B cell (primary cell): ENCODE measurements at regions not wholly inside any gene's neighbourhood (a gene's known extent, or its start where the extent isn't known, plus 50 kb on each side); places are given as distances from the start of the nearest gene placed in this dataset.

Experiments used
- ATAC-seq: fragments of 200-7000 bp; cut with Tn5 transposase; one replicate; pipeline ENCODE4 v1.10.0; 2021; ENCODE audit warnings: low read depth, mild to moderate bottlenecking, moderate number of reproducible peaks, moderate library complexity
- CTCF ChIA-PET: fragments of 350-600 bp; sonication (Branson Sonifier 250); formaldehyde crosslinking; loops from one replicate; lab custom pipeline; 2021; ENCODE audit warnings: antibody characterized with exemption, inconsistent platforms; lab: Charles Lee
- POLR2A ChIA-PET: fragments of 350-600 bp; sonication (Branson Sonifier 250); formaldehyde crosslinking; loops from one replicate; lab custom pipeline; 2021; ENCODE audit warnings: antibody characterized with exemption; lab: Charles Lee
- DNase-seq: peaks from one replicate; pipeline ENCODE4 v3.0.0; 2013
- H2AFZ ChIP-seq: 2 replicates; pipeline ENCODE4 v1.6.1; 2012; ENCODE audit warnings: mild to moderate bottlenecking, low read depth, low read length; ENCODE audit not compliant: insufficient read depth, poor library complexity, severe bottlenecking
- H3K27ac ChIP-seq, 2 donors: 1 replicate in 1 of 2; 2 replicates in 1 of 2; pipeline ENCODE4 v1.5.1; 2012 to 2013; ENCODE audit warnings: low read length in 2 of 2, mild to moderate bottlenecking in 2 of 2, moderate library complexity in 1 of 2
- H3K27me3 ChIP-seq, 4 experiments: fragments of 200-600 bp in 1 of 4; sonication (generic) in 1 of 4; replicated peaks in 1 of 4; 1 replicate in 2 of 4; 2 replicates in 2 of 4; pipeline versions ENCODE4 v1.6.1 to v1.7.0; 2013 to 2016; ENCODE audit warnings: low read length in 3 of 4, mild to moderate bottlenecking in 2 of 4, mixed read lengths in 1 of 4, moderate library complexity in 1 of 4; ENCODE audit not compliant: insufficient read depth in 4 of 4, control insufficient read depth in 3 of 4; ENCODE audit errors: control extremely low read depth in 1 of 4
- H3K36me3 ChIP-seq, 2 experiments: replicated peaks in 1 of 2; 1 replicate in 1 of 2; 2 replicates in 1 of 2; pipeline versions ENCODE4 v1.6.1 to v1.7.1; 2013; ENCODE audit warnings: low read length in 1 of 2; ENCODE audit not compliant: insufficient read depth in 2 of 2, control insufficient read depth in 1 of 2; ENCODE audit errors: control extremely low read depth in 1 of 2, extremely low read depth in 1 of 2
- H3K4me1 ChIP-seq, 2 donors: fragments of 200-600 bp in 1 of 2; sonication (generic) in 1 of 2; 1 replicate in 1 of 2; 2 replicates in 1 of 2; pipeline versions ENCODE4 v1.5.1 to v1.6.1; 2013 to 2017; ENCODE audit warnings: low read length in 2 of 2; ENCODE audit not compliant: control insufficient read depth in 2 of 2, insufficient read depth in 2 of 2
- H3K4me2 ChIP-seq: replicated peaks from 2 replicates; pipeline ENCODE3; 2012; ENCODE audit warnings: mild to moderate bottlenecking, low read depth, low read length; ENCODE audit not compliant: poor library complexity, severe bottlenecking
- H3K4me3 ChIP-seq, 5 experiments: fragments of 200-600 bp in 1 of 5; sonication (generic) in 1 of 5; 1 replicate in 3 of 5; 2 replicates in 2 of 5; pipeline versions ENCODE4 v1.5.1 to v1.7.0; 2011 to 2016; ENCODE audit warnings: low read length in 4 of 5, mild to moderate bottlenecking in 4 of 5, low read depth in 2 of 5, control low read depth in 1 of 5, moderate library complexity in 1 of 5; ENCODE audit not compliant: insufficient read depth in 1 of 5; ENCODE audit errors: control extremely low read depth in 1 of 5, extremely low read depth in 1 of 5
- H3K79me2 ChIP-seq: fragments of 200-600 bp; sonication (generic); one replicate; pipeline ENCODE4 v1.6.0; 2016; ENCODE audit warnings: low read length; ENCODE audit not compliant: control insufficient read depth, insufficient read depth
- H3K9ac ChIP-seq: fragments of 200-600 bp; sonication (generic); 2 replicates; pipeline ENCODE4 v1.6.1; 2017; ENCODE audit warnings: mild to moderate bottlenecking, low read length, moderate library complexity
- H3K9me3 ChIP-seq, 3 donors: one replicate each; pipeline versions ENCODE4 v1.6.1 to v1.7.1; 2013; ENCODE audit warnings: low read length in 2 of 3; ENCODE audit not compliant: control insufficient read depth in 2 of 3, insufficient read depth in 1 of 3; ENCODE audit errors: control extremely low read depth in 1 of 3
- H4K20me1 ChIP-seq: 2 replicates; pipeline ENCODE4 v1.6.0; 2012; ENCODE audit warnings: mild to moderate bottlenecking, low read length; ENCODE audit not compliant: insufficient read depth, control insufficient read depth, poor library complexity, severe bottlenecking
- H3K27ac Mint-ChIP-seq: one replicate; pipeline ENCODE4 v1.8.0; 2021; ENCODE audit warnings: mixed read lengths
- H3K27me3 Mint-ChIP-seq: one replicate; pipeline ENCODE4 v1.8.0; 2021; ENCODE audit warnings: mixed read lengths
- H3K4me1 Mint-ChIP-seq: one replicate; pipeline ENCODE4 v1.8.0; 2021; ENCODE audit warnings: mixed read lengths
- H3K4me3 Mint-ChIP-seq: one replicate; pipeline ENCODE4 v1.8.0; 2021; ENCODE audit warnings: mixed read lengths
- H3K9me3 Mint-ChIP-seq: one replicate; pipeline ENCODE4 v1.8.0; 2022; ENCODE audit warnings: mixed read lengths; ENCODE audit not compliant: insufficient read depth
- EZH2 ChIP-seq: IDR thresholded peaks from 2 replicates; pipeline ENCODE4 v1.6.1; 2012; ENCODE audit warnings: borderline replicate concordance, low read depth, mild to moderate bottlenecking, moderate library complexity, low read length; ENCODE audit not compliant: insufficient read depth, poor library complexity, severe bottlenecking
- WGBS: methylation state at CpG from one replicate; pipeline ENCODE4 v1.1.5; 2013; ENCODE audit warnings: missing lambda C conversion rate; ENCODE audit not compliant: insufficient coverage; 5-methylcytosine and 5-hydroxymethylcytosine counted together
- intact Hi-C: fragments of 100-400 bp; cut with micrococcal nuclease; formaldehyde crosslinking; loops from one replicate; pipeline ENCODE4 v1.10.0; 2022
- TF ChIP-seq, protein P1 (sequence below): fragments of 200-600 bp; IDR thresholded peaks from one replicate; pipeline ENCODE4 v1.8.0; 2022; ENCODE audit warnings: antibody characterized with exemption, mild to moderate bottlenecking

DNA sequence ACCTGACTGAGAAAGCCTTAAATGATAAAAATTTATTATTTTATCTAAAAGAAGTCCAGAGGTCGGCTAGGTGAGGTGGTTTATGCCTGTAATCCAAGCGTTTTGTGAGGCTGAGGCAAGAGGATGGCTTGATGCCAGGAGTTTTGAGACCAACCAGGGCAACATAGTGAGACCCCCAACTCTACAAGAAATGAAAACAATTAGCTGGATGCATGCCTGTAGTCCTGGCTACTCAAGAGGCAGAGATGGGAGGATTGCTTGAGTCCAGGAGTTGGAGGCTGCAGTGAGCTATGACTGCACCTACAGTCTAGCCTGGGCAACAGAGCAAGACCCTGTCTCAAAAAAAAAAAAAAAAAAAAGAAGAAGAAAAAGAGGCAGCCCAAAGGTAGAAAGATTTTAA lies 179.9 kb upstream of the KIF2A start:
- H3K27me3 Mint-ChIP-seq, result no peaks in the 10 kb centered on the region
- ATAC-seq, result no peak
- H3K79me2 ChIP-seq, result no peaks in the 10 kb centered on the region
- ChIA-PET CTCF (no interaction called here), POLR2A (no interaction called here)
- no peaks in the 10 kb centered on the region for H3K9me3 ChIP-seq
- H3K4me2 ChIP-seq, result no peak overlapping the region
- H3K9ac ChIP-seq, result no peak overlapping the region
- H2AFZ ChIP-seq, result no peak overlapping the region
- no peaks in the 10 kb centered on the region for H3K36me3 ChIP-seq
- intact Hi-C loops, result no loop called here
- no peak overlapping the region for H3K4me3 ChIP-seq
- TF ChIP-seq EZH2, result no peak
- TF ChIP-seq, protein P1, sequence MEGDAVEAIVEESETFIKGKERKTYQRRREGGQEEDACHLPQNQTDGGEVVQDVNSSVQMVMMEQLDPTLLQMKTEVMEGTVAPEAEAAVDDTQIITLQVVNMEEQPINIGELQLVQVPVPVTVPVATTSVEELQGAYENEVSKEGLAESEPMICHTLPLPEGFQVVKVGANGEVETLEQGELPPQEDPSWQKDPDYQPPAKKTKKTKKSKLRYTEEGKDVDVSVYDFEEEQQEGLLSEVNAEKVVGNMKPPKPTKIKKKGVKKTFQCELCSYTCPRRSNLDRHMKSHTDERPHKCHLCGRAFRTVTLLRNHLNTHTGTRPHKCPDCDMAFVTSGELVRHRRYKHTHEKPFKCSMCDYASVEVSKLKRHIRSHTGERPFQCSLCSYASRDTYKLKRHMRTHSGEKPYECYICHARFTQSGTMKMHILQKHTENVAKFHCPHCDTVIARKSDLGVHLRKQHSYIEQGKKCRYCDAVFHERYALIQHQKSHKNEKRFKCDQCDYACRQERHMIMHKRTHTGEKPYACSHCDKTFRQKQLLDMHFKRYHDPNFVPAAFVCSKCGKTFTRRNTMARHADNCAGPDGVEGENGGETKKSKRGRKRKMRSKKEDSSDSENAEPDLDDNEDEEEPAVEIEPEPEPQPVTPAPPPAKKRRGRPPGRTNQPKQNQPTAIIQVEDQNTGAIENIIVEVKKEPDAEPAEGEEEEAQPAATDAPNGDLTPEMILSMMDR, result no peak
- H3K27ac Mint-ChIP-seq, result no peak overlapping the region
- no CpG with 5 or more reads among the region's 2 CpGs for WGBS
- H3K27ac ChIP-seq, result no peak overlapping the region
- H3K4me1 Mint-ChIP-seq, result peaks cover 4% of the 10 kb centered on the region
- H4K20me1 ChIP-seq, result no peaks in the 10 kb centered on the region
- no peaks in the 10 kb centered on the region for H3K9me3 Mint-ChIP-seq
- H3K27me3 ChIP-seq, result peaks cover 0 to 2% (median 0%) of the 10 kb centered on the region in 4 experiments
- H3K4me3 Mint-ChIP-seq, result no peak overlapping the region
- no peaks in the 10 kb centered on the region for H3K4me1 ChIP-seq
- no peak for DNase-seq

DNA sequence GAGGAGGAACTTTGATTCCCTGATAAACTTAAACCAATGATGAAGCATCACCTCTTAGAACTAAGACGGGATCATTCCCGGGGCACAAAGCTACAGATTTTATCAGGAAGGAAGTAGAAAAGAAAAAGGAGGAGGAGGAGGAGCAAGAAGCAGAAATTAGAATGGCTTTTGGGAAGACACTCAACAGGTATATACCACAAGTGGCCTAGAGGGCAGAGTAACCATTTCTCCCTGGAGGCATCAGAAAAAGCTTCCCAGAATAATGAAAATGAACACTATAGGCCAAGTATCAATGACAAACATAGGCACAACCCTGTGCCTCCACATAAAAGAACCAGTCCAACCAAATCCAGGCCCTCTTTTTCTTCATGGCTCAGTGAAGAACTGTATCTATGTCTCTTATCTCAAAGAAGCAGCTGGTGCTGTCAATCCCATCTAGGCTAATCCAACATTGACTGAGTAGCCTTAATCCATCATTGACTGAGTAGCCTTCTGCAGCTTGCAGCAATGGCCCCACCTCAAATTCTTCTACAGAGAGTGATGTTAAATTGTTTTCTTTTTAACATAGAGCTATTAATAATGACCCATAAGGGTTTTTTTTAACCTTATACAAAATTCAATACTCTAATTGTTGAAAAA lies 178.8 kb upstream of the KIF2A start:
- ATAC-seq, result no peak

More for the DNA sequence above, 178.8 kb upstream of the KIF2A start:
- H3K9ac ChIP-seq, result no peak overlapping the region
- H3K4me2 ChIP-seq, result no peak overlapping the region
- Mint-ChIP-seq H3K4me1 (peaks cover 4% of the 10 kb centered on the region), H3K9me3 (no peaks in the 10 kb centered on the region), H3K27ac (no peak overlapping the region), H3K27me3 (no peaks in the 10 kb centered on the region), H3K4me3 (no peak overlapping the region)
- no peaks in the 10 kb centered on the region for H4K20me1 ChIP-seq
- H3K4me3 ChIP-seq, result no peak overlapping the region
- H2AFZ ChIP-seq, result no peak overlapping the region
- DNase-seq, result no peak
- H3K27ac ChIP-seq, result no peak overlapping the region
- no peaks in the 10 kb centered on the region for H3K4me1 ChIP-seq
- intact Hi-C loops, result no loop called here
- TF ChIP-seq, protein P1, result no peak
- TF ChIP-seq EZH2, result no peak
- H3K79me2 ChIP-seq, result no peaks in the 10 kb centered on the region
- ChIA-PET POLR2A (no interaction called here), CTCF (no interaction called here)
- H3K9me3 ChIP-seq, result no peaks in the 10 kb centered on the region
- H3K27me3 ChIP-seq, result no peaks in the 10 kb centered on the region
- H3K36me3 ChIP-seq, result no peaks in the 10 kb centered on the region
- WGBS, result no CpG with 5 or more reads among the region's 2 CpGs
